ENCODE measurements at regions not wholly inside any gene's neighbourhood (a gene's known extent, or its start where the extent isn't known, plus 50 kb on each side); places are given as distances from the start of the nearest gene placed in this dataset.
A peak's percentile ranks its signal among the peaks of the same experiment; 100 is the strongest.

DNA sequence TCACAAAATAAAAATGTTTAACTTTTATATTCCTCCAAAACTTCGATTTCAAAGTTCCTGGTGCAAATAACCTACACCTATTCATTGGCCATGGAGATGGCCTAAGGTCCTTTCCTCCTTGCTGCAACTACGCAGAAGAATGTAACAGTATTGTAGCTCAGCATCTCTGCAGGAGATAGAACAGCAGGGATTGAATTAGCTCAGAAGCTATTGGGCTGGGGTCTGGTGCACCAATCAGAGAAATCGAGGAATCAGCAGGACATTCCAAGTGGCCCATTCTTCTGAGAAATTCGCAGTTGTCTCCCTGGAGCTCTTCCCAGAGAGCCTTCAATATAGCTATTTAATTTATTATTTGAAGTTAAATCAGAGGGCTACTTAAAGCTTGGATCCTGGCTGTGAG is 560.6 kb downstream of the GATA3 start:
- FAIRE-seq (no peak), DNase-seq (no peak)
- no peaks in the 10 kb centered on the region for H3K4me1 ChIP-seq (ENCODE audit: control insufficient read depth in 2 of 3, insufficient read depth in 2 of 3, low read depth in 1 of 3, low read length in 3 of 3)
- no peak overlapping the region for H3K9ac ChIP-seq (ENCODE audit: low read length in 3 of 3)
- H3K36me3 ChIP-seq (ENCODE audit: control insufficient read depth in 2 of 3, insufficient read depth in 3 of 3, low read length in 3 of 3): no peaks in the 10 kb centered on the region
- H3K27ac ChIP-seq (ENCODE audit: low read depth in 2 of 2, low read length in 2 of 2): no peak overlapping the region
- no peaks in the 10 kb centered on the region for H3K9me3 ChIP-seq (ENCODE audit: control insufficient read depth in 2 of 3, insufficient read depth in 1 of 3, low read length in 3 of 3)
- H3K27me3 ChIP-seq (ENCODE audit: control insufficient read depth, insufficient read depth, low read length): no peaks in the 10 kb centered on the region
- intact Hi-C loops (cut with DNase I): no loop called here
- no peak overlapping the region for H3K4me3 ChIP-seq (ENCODE audit: low read length in 3 of 3)
- TF ChIP-seq, protein P1, sequence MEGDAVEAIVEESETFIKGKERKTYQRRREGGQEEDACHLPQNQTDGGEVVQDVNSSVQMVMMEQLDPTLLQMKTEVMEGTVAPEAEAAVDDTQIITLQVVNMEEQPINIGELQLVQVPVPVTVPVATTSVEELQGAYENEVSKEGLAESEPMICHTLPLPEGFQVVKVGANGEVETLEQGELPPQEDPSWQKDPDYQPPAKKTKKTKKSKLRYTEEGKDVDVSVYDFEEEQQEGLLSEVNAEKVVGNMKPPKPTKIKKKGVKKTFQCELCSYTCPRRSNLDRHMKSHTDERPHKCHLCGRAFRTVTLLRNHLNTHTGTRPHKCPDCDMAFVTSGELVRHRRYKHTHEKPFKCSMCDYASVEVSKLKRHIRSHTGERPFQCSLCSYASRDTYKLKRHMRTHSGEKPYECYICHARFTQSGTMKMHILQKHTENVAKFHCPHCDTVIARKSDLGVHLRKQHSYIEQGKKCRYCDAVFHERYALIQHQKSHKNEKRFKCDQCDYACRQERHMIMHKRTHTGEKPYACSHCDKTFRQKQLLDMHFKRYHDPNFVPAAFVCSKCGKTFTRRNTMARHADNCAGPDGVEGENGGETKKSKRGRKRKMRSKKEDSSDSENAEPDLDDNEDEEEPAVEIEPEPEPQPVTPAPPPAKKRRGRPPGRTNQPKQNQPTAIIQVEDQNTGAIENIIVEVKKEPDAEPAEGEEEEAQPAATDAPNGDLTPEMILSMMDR (IDR thresholded peaks at IDR 0.05; ENCODE audit: borderline replicate concordance, extremely low read depth, insufficient read depth): no peak

DNA sequence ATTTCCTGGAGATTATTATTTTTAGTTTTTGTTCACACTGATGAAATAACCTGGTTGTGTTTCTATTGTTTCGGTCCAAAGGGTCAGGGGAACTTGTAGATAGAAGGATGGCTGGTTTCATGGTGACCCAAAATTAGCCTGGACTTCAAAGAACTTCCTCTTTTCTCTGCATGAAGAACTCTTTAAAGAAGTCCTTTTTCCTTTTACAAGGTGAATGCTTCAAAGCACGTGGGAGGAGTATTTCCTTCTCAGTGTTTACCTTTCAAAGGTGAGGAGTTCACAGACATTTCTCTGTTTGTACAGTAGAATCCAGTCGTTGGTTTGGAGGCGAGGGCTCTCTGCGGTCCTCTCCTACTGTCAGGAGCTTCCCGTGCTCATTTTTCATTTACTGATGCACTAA is 561.7 kb downstream of the GATA3 start:
- DNase-seq: peak in 2 of 5 donors; percentile 62 to 63
- intact Hi-C loops (cut with DNase I): no loop called here
- Histone ChIP-seq H3K27me3 (ENCODE audit: control insufficient read depth, insufficient read depth, low read length) (no peaks in the 10 kb centered on the region), H3K9ac (ENCODE audit: low read length in 3 of 3) (no peak overlapping the region), H3K4me3 (ENCODE audit: low read length in 3 of 3) (no peak overlapping the region), H3K36me3 (ENCODE audit: control insufficient read depth in 2 of 3, insufficient read depth in 3 of 3, low read length in 3 of 3) (no peaks in the 10 kb centered on the region), H3K27ac (ENCODE audit: low read depth in 2 of 2, low read length in 2 of 2) (no peak overlapping the region), H3K9me3 (ENCODE audit: control insufficient read depth in 2 of 3, insufficient read depth in 1 of 3, low read length in 3 of 3) (no peaks in the 10 kb centered on the region), H3K4me1 (ENCODE audit: control insufficient read depth in 2 of 3, insufficient read depth in 2 of 3, low read depth in 1 of 3, low read length in 3 of 3) (no peaks in the 10 kb centered on the region)
- TF ChIP-seq, protein P1 (IDR thresholded peaks at IDR 0.05; ENCODE audit: borderline replicate concordance, extremely low read depth, insufficient read depth): no peak
- FAIRE-seq: no peak

DNA sequence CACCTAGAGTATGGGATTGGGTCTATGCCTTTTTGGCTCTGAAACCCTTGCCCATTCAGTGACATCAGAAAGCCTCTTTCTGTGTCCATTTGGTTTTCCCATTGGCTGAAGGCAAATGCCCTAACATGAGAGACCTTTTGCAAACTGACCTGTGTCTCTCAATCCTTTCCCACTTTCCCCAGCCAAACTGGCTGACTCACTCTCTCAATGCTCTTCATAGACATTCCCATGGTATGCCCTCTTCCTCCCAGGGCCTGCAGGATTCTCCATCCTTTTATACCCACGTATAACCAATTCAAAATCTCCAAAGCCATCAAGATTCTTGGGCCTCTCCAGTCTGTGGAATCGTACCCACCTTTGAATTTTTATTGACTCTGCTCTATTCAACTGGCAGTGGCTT is 563.3 kb downstream of the GATA3 start:
- Histone ChIP-seq H3K27ac (ENCODE audit: low read depth in 2 of 2, low read length in 2 of 2) (no peak overlapping the region), H3K4me3 (ENCODE audit: low read length in 3 of 3) (no peak overlapping the region), H3K36me3 (ENCODE audit: control insufficient read depth in 2 of 3, insufficient read depth in 3 of 3, low read length in 3 of 3) (no peaks in the 10 kb centered on the region), H3K27me3 (ENCODE audit: control insufficient read depth, insufficient read depth, low read length) (no peaks in the 10 kb centered on the region), H3K9me3 (ENCODE audit: control insufficient read depth in 2 of 3, insufficient read depth in 1 of 3, low read length in 3 of 3) (no peaks in the 10 kb centered on the region), H3K9ac (ENCODE audit: low read length in 3 of 3) (no peak overlapping the region), H3K4me1 (ENCODE audit: control insufficient read depth in 2 of 3, insufficient read depth in 2 of 3, low read depth in 1 of 3, low read length in 3 of 3) (no peaks in the 10 kb centered on the region)
- DNase-seq: no peak
- intact Hi-C loops (cut with DNase I): no loop called here
- FAIRE-seq: no peak
- TF ChIP-seq, protein P1 (IDR thresholded peaks at IDR 0.05; ENCODE audit: borderline replicate concordance, extremely low read depth, insufficient read depth): no peak

DNA sequence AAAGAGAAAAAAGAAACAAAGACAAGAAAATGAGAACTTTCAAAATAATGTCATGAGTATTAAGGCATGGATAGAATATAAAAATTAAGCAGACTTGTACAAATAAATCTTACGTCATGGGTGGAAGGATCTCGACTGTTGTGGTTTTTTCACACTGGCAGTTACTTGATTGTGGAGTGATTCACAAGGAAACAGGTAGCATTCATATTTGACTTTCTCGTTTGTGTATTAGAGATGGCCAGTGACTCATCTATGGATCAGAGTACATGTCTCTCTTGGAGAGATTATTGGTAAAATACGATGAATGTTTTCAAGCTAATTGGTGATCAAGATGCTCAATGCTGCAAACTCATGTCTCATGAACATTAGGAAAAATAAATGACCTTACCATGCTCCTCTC is 564.3 kb downstream of the GATA3 start:
- H3K27ac ChIP-seq (ENCODE audit: low read depth in 2 of 2, low read length in 2 of 2): no peak overlapping the region
- H3K9ac ChIP-seq (ENCODE audit: low read length in 3 of 3): no peak overlapping the region
- intact Hi-C loops (cut with DNase I): no loop called here
- no peaks in the 10 kb centered on the region for H3K9me3 ChIP-seq (ENCODE audit: control insufficient read depth in 2 of 3, insufficient read depth in 1 of 3, low read length in 3 of 3)
- DNase-seq (no peak), FAIRE-seq (no peak)
- no peak overlapping the region for H3K4me3 ChIP-seq (ENCODE audit: low read length in 3 of 3)
- TF ChIP-seq, protein P1 (IDR thresholded peaks at IDR 0.05; ENCODE audit: borderline replicate concordance, extremely low read depth, insufficient read depth): no peak
- no peaks in the 10 kb centered on the region for H3K27me3 ChIP-seq (ENCODE audit: control insufficient read depth, insufficient read depth, low read length)
- no peaks in the 10 kb centered on the region for H3K36me3 ChIP-seq (ENCODE audit: control insufficient read depth in 2 of 3, insufficient read depth in 3 of 3, low read length in 3 of 3)
- H3K4me1 ChIP-seq (ENCODE audit: control insufficient read depth in 2 of 3, insufficient read depth in 2 of 3, low read depth in 1 of 3, low read length in 3 of 3): no peaks in the 10 kb centered on the region

Measured in kidney (tissue), 13 donors.